ENCODE measurements at regions not wholly inside any gene's neighbourhood (a gene's known extent, or its start where the extent isn't known, plus 50 kb on each side); places are given as distances from the start of the nearest gene placed in this dataset.

GRCh38 chr13:73703606-73704005 lies 430.6 kb downstream of the KLF12 start:
- Histone ChIP-seq H3K4me2 (ENCODE audit: low read length) (no peak overlapping the region), H3K79me2 (no peaks in the 10 kb centered on the region), H3K27ac (no peak overlapping the region), H3K4me3 (ENCODE audit: low read depth, low read length) (no peak overlapping the region), H3K9ac (no peak overlapping the region), H3K27me3 (ENCODE audit: control insufficient read depth, insufficient read depth, low read length) (no peaks in the 10 kb centered on the region), H3K9me3 (ENCODE audit: control insufficient read depth, low read length) (no peaks in the 10 kb centered on the region), H3K36me3 (ENCODE audit: control insufficient read depth, insufficient read depth, low read length) (no peaks in the 10 kb centered on the region), H3K4me1 (no peaks in the 10 kb centered on the region), H2AFZ (no peak overlapping the region)
- TF ChIP-seq CTCF (IDR thresholded peaks at IDR 0.05): no peak

GRCh38 chr13:73702419-73703071 lies 431.7 kb downstream of the KLF12 start:
- TF ChIP-seq CTCF (IDR thresholded peaks at IDR 0.05): no peak
- Histone ChIP-seq H3K27me3 (ENCODE audit: control insufficient read depth, insufficient read depth, low read length) (no peaks in the 10 kb centered on the region), H3K36me3 (ENCODE audit: control insufficient read depth, insufficient read depth, low read length) (no peaks in the 10 kb centered on the region), H3K9ac (no peak overlapping the region), H2AFZ (no peak overlapping the region), H3K27ac (no peak overlapping the region), H3K9me3 (ENCODE audit: control insufficient read depth, low read length) (no peaks in the 10 kb centered on the region), H3K4me3 (ENCODE audit: low read depth, low read length) (no peak overlapping the region), H3K79me2 (no peaks in the 10 kb centered on the region), H3K4me2 (ENCODE audit: low read length) (peak overlapping the region; percentile 50), H3K4me1 (no peaks in the 10 kb centered on the region)

GRCh38 chr13:73701160-73701559 lies 433.0 kb downstream of the KLF12 start:
- TF ChIP-seq CTCF (IDR thresholded peaks at IDR 0.05): no peak
- no peaks in the 10 kb centered on the region for H3K36me3 ChIP-seq (ENCODE audit: control insufficient read depth, insufficient read depth, low read length)
- H3K4me2 ChIP-seq (ENCODE audit: low read length): no peak overlapping the region
- no peaks in the 10 kb centered on the region for H3K27me3 ChIP-seq (ENCODE audit: control insufficient read depth, insufficient read depth, low read length)
- H2AFZ ChIP-seq: no peak overlapping the region
- no peak overlapping the region for H3K4me3 ChIP-seq (ENCODE audit: low read depth, low read length)
- no peaks in the 10 kb centered on the region for H3K9me3 ChIP-seq (ENCODE audit: control insufficient read depth, low read length)
- H3K9ac ChIP-seq: no peak overlapping the region
- no peak overlapping the region for H3K27ac ChIP-seq
- no peaks in the 10 kb centered on the region for H3K79me2 ChIP-seq
- H3K4me1 ChIP-seq: no peaks in the 10 kb centered on the region

- H3K9me3 ChIP-seq (ENCODE audit: control insufficient read depth, low read length): no peaks in the 10 kb centered on the region
- no peaks in the 10 kb centered on the region for H3K36me3 ChIP-seq (ENCODE audit: control insufficient read depth, insufficient read depth, low read length)
- H3K4me3 ChIP-seq (ENCODE audit: low read depth, low read length): no peak overlapping the region
- H2AFZ ChIP-seq: no peak overlapping the region
- H3K4me2 ChIP-seq (ENCODE audit: low read length): no peak overlapping the region
- no peak for TF ChIP-seq CTCF (IDR thresholded peaks at IDR 0.05)
- no peaks in the 10 kb centered on the region for H3K4me1 ChIP-seq
- no peaks in the 10 kb centered on the region for H3K79me2 ChIP-seq
- H3K27ac ChIP-seq: no peak overlapping the region
- no peaks in the 10 kb centered on the region for H3K27me3 ChIP-seq (ENCODE audit: control insufficient read depth, insufficient read depth, low read length)
- H3K9ac ChIP-seq: no peak overlapping the region
Measured at GRCh38 chr13:73698859-73699258, 435.3 kb downstream of the KLF12 start.

- Histone ChIP-seq H3K4me3 (ENCODE audit: low read depth, low read length) (no peak overlapping the region), H3K9me3 (ENCODE audit: control insufficient read depth, low read length) (no peaks in the 10 kb centered on the region), H3K36me3 (ENCODE audit: control insufficient read depth, insufficient read depth, low read length) (no peaks in the 10 kb centered on the region), H3K27me3 (ENCODE audit: control insufficient read depth, insufficient read depth, low read length) (no peaks in the 10 kb centered on the region), H3K9ac (no peak overlapping the region), H3K4me1 (no peaks in the 10 kb centered on the region), H2AFZ (no peak overlapping the region), H3K79me2 (no peaks in the 10 kb centered on the region), H3K27ac (no peak overlapping the region), H3K4me2 (ENCODE audit: low read length) (no peak overlapping the region)
- no peak for TF ChIP-seq CTCF (IDR thresholded peaks at IDR 0.05)
Measured at GRCh38 chr13:73697166-73697565, 437.0 kb downstream of the KLF12 start.
